Hepatocyte (in vitro differentiated cells): ENCODE measurements at regions not wholly inside any gene's neighbourhood (a gene's known extent, or its start where the extent isn't known, plus 50 kb on each side); places are given as distances from the start of the nearest gene placed in this dataset.

Experiments used
- DNase-seq: peaks from one replicate; pipeline ENCODE4 v3.0.0-alpha.2; 2016; ENCODE audit warnings: low spot score
- H2AFZ ChIP-seq: fragments of 200-600 bp; sonication (generic); 2 replicates; pipeline ENCODE4 v1.6.0; 2016; ENCODE audit warnings: antibody characterized with exemption, mild to moderate bottlenecking
- H3K27ac ChIP-seq: fragments of 200-600 bp; sonication (generic); 2 replicates; pipeline ENCODE4 v1.5.1; 2016; ENCODE audit warnings: mild to moderate bottlenecking
- H3K27me3 ChIP-seq: fragments of 200-600 bp; sonication (generic); 2 replicates; pipeline ENCODE4 v1.6.1; 2016
- H3K36me3 ChIP-seq: fragments of 200-600 bp; sonication (generic); replicated peaks from 2 replicates; pipeline ENCODE4 v1.5.1; 2016; ENCODE audit warnings: low read depth; ENCODE audit not compliant: insufficient read depth
- H3K4me1 ChIP-seq: fragments of 200-600 bp; sonication (generic); 2 replicates; pipeline ENCODE4 v1.5.1; 2016; ENCODE audit warnings: mild to moderate bottlenecking, moderate library complexity; ENCODE audit not compliant: insufficient read depth
- H3K4me2 ChIP-seq: fragments of 200-600 bp; sonication (generic); 2 replicates; pipeline ENCODE4 v1.6.0; 2016
- H3K4me3 ChIP-seq: fragments of 200-600 bp; sonication (generic); 2 replicates; pipeline ENCODE4 v1.5.1; 2016; ENCODE audit warnings: mild to moderate bottlenecking
- H3K79me2 ChIP-seq: fragments of 200-600 bp; sonication (generic); 2 replicates; pipeline ENCODE4 v1.6.0; 2017; ENCODE audit warnings: mild to moderate bottlenecking
- H3K9me2 ChIP-seq: fragments of 200-600 bp; sonication (generic); replicated peaks from 2 replicates; pipeline ENCODE4 v1.6.0; 2017; ENCODE audit warnings: mild to moderate bottlenecking; ENCODE audit not compliant: insufficient read depth
- H3K9me3 ChIP-seq: fragments of 200-600 bp; sonication (generic); 2 replicates; pipeline ENCODE4 v1.5.1; 2016; ENCODE audit warnings: low read depth, mild to moderate bottlenecking
- H4K20me1 ChIP-seq: fragments of 200-600 bp; sonication (generic); 2 replicates; pipeline ENCODE4 v1.6.0; 2016; ENCODE audit warnings: mild to moderate bottlenecking; ENCODE audit not compliant: insufficient read depth, poor library complexity, severe bottlenecking
- EZH2 ChIP-seq: fragments of 200-600 bp; sonication (generic); IDR thresholded peaks from 2 replicates; pipeline ENCODE4 v1.6.1; 2016; ENCODE audit warnings: antibody characterized with exemption, mild to moderate bottlenecking, borderline replicate concordance
- EZH2phosphoT487 ChIP-seq: fragments of 200-600 bp; sonication (generic); IDR thresholded peaks from one replicate; pipeline ENCODE4 v1.6.1; 2018; ENCODE audit warnings: antibody characterized with exemption, mild to moderate bottlenecking, low read depth, moderate library complexity; ENCODE audit not compliant: unreplicated experiment, severe bottlenecking
- WGBS: methylation state at CpG from one replicate; pipeline ENCODE4 v1.1.6; 2016; ENCODE audit warnings: low lambda C conversion rate; ENCODE audit errors: missing lambda C conversion rate; 5-methylcytosine and 5-hydroxymethylcytosine counted together
- TF ChIP-seq, protein P1 (sequence below): fragments of 200-600 bp; sonication (generic); IDR thresholded peaks from 2 replicates; pipeline ENCODE4 v1.5.1; 2016; ENCODE audit warnings: antibody characterized with exemption, mild to moderate bottlenecking; ENCODE audit not compliant: poor library complexity

DNA sequence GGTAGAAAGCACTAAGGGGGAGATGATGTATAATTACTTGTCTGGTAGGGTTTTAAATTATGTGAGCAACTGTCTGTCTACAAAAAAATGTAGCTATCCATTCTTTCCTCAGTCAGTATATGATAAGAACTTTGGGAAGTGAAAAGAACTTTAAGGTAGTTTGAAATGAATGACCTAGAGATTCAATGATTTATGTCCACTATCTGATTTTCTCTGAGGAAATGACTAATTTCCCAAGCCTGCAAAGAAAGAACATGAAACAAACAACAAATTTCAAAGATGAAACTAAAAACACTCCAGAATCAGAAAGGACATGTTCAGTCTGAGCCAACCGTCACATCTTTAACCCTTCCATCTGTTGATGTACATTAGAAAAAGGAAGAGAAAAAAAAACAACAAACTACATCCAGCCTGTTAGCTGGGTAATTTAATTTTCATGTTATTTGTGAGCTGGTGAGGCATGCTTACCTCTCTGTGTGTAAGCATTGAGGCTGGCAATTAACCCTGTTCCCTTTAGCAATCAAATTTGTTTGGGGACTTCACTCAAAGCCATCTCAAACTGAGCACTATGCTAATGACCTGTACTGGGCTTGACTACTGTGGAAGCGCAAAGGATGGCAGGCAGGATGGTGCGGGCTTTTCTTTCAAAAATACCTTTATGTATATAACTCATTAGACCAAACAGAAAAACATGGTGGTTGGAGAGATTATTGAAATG is 220.1 kb downstream of the TUSC7 start:
- Histone ChIP-seq H3K4me3 (no peak overlapping the region), H3K9me2 (no peaks in the 10 kb centered on the region), H3K27ac (no peak overlapping the region), H3K9me3 (no peaks in the 10 kb centered on the region), H3K4me2 (no peak overlapping the region), H3K36me3 (no peaks in the 10 kb centered on the region), H4K20me1 (no peaks in the 10 kb centered on the region), H3K4me1 (no peaks in the 10 kb centered on the region), H3K79me2 (no peaks in the 10 kb centered on the region), H2AFZ (no peak overlapping the region), H3K27me3 (no peaks in the 10 kb centered on the region)
- no peak for DNase-seq
- TF ChIP-seq EZH2phosphoT487 (no peak), EZH2 (no peak)
- TF ChIP-seq, protein P1, sequence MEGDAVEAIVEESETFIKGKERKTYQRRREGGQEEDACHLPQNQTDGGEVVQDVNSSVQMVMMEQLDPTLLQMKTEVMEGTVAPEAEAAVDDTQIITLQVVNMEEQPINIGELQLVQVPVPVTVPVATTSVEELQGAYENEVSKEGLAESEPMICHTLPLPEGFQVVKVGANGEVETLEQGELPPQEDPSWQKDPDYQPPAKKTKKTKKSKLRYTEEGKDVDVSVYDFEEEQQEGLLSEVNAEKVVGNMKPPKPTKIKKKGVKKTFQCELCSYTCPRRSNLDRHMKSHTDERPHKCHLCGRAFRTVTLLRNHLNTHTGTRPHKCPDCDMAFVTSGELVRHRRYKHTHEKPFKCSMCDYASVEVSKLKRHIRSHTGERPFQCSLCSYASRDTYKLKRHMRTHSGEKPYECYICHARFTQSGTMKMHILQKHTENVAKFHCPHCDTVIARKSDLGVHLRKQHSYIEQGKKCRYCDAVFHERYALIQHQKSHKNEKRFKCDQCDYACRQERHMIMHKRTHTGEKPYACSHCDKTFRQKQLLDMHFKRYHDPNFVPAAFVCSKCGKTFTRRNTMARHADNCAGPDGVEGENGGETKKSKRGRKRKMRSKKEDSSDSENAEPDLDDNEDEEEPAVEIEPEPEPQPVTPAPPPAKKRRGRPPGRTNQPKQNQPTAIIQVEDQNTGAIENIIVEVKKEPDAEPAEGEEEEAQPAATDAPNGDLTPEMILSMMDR = no peak
- 86% methylated on average over 3 of the region's 3 CpGs for WGBS

DNA sequence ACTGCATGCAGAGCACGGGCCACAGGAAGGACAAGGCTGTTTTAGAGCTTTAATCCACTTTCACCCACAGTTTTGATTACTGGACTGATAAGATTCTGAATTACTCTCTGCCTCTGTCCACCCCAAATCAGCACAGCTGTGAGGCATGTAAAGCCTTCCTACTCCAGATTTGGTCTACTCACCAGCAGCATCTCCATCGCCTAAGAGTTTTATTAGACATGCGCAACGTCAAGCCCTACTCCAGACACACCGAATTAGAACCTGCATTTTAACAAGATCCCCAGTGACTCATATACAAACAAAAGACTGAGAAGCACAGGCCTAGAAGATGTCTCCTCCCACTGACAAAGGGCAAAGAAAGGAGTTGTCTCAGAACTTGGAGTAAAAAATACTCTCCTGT is 221.2 kb downstream of the TUSC7 start:
- Histone ChIP-seq H3K9me3 (no peaks in the 10 kb centered on the region), H3K27ac (no peak overlapping the region), H3K36me3 (no peaks in the 10 kb centered on the region), H3K4me1 (no peaks in the 10 kb centered on the region), H3K27me3 (no peaks in the 10 kb centered on the region), H3K9me2 (no peaks in the 10 kb centered on the region), H2AFZ (no peak overlapping the region), H3K4me2 (no peak overlapping the region), H3K4me3 (no peak overlapping the region), H4K20me1 (no peaks in the 10 kb centered on the region), H3K79me2 (no peaks in the 10 kb centered on the region)
- 46% methylated on average over 5 of the region's 5 CpGs for WGBS
- TF ChIP-seq EZH2phosphoT487 (no peak), EZH2 (no peak)
- TF ChIP-seq, protein P1 = no peak
- peak; percentile 8 for DNase-seq

DNA sequence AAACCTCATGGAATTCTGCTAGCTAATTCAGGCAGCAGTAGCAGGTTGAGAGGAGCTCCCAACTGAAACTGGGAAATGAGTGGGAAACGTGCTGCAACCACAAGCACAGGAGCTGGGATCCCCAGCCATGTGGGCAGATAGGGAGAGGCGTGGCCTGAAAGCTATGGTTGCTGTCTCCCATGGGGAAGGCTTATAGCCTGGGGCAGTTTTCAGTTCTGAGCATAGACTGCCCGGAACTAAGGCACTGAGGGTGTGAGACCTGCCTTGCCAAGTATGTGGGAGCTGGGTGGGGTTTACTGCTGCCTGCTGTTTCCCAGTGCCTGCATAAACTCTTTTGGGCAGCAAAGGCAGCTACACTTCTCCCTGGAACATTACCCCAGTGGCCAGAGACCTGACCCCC is 229.5 kb downstream of the TUSC7 start:
- H3K36me3 ChIP-seq = no peaks in the 10 kb centered on the region
- no peak for TF ChIP-seq EZH2
- TF ChIP-seq EZH2phosphoT487 = no peak
- TF ChIP-seq, protein P1 = no peak
- H3K27ac ChIP-seq = no peak overlapping the region
- WGBS = 77% methylated on average over 3 of the region's 3 CpGs
- H3K4me3 ChIP-seq = no peak overlapping the region
- no peaks in the 10 kb centered on the region for H3K27me3 ChIP-seq
- H3K9me2 ChIP-seq = no peaks in the 10 kb centered on the region
- peaks cover 6% of the 10 kb centered on the region for H3K9me3 ChIP-seq
- no peaks in the 10 kb centered on the region for H4K20me1 ChIP-seq
- no peak for DNase-seq
- H3K4me1 ChIP-seq = no peaks in the 10 kb centered on the region
- no peaks in the 10 kb centered on the region for H3K79me2 ChIP-seq
- H3K4me2 ChIP-seq = no peak overlapping the region
- H2AFZ ChIP-seq = no peak overlapping the region
